DMS153 (cell line): ENCODE measurements at regions not wholly inside any gene's neighbourhood (a gene's known extent, or its start where the extent isn't known, plus 50 kb on each side); places are given as distances from the start of the nearest gene placed in this dataset.
A peak's percentile ranks its signal among the peaks of the same experiment; 100 is the strongest.

Source experiments
- DNase-seq: peaks from one replicate; lab custom pipeline; 2025; lab: John Stamatoyannopoulos, UW

DNA sequence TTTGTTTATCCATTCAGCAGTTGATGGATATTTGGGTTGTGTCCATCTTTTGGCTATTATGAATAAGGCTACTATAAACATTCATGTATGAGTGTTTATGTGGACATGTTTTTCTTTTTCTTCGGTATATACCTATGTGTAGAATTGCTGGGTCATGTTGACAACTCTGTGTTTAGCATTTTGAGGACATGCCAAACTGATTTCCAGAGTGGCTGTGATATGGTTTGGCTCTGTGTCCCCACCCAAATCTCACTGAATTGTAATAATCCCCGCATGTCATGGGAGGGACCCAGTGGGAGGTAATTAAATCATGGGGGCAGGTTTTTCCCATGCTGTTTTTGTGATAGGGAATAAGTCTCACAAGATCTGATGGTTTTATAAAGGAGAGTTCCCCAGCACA lies 439.7 kb downstream of the UTRN start:
- no peak for DNase-seq

DNA sequence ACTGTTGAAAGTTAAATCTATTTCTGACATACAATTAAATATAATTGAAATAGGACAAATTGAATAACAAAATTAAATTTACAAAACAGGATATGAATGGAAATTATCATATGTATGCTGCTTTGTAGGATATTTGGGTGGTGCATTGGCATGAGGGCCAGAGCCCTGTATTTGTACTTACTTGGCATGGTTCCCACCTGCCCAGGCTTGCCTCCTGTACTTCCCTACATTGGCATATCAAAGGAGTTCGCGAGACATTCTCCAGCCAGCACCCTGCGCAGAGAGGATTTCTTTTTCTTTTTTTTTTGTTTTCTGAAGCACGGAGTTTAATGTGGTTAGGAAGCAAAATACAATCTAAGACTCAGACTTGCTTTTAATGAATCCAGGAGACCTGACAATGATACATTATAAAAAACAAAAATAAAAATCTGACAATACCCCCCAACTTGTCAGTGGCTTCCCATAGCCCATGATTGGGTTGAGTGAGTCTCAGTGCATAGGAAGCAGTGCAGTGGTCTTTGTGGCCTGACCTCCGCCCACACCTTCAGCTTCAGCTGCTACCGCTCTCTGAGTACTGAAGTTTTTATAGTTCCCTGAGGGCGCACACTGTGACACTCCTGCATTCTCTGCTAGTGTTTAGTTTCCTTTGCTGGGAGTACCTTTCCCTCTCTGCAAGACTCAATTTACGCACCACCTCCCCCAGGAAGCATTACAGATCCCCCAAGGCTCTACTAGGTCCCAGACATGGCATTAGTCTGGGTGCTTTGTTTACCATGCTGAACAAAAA lies 440.8 kb downstream of the UTRN start:
- DNase-seq: no peak

DNA sequence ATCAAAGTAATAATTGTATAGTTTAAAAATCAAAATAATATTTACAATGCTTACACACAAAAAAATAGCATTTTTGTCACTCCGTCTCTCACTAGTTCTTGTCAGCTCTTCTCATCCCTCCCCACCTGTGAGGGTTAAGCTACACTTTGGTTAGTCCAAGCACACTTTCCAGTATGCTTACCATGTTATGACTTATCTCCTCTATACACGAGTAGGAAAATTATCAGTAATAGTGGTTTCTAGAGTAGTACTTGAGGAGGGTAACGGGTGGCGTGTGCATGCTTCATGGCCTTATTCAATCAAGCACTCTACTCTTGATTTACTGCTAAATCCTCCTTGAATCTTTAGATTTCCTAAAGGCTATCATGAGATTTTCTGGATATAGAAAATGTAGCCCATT lies 443.7 kb downstream of the UTRN start:
- no peak for DNase-seq

DNA sequence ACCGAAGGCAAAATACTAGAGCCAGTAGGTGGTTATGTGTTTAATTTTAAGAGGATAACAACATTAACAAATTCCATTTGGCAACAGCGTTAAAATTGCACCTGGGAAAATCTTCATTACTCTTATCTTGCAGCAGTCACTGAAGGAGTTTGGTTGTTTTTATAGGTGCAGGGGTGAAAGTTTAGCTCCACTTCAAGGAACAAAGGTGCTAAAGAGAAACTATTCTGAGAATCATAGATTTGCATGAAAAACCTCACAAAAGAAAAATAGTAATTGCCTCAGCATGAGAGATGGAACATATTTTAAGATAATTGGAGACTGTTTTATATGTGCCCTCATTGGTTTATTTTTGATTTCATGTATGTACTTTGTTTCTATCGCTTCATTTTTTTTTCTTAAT lies 444.4 kb downstream of the UTRN start:
- no peak for DNase-seq

DNA sequence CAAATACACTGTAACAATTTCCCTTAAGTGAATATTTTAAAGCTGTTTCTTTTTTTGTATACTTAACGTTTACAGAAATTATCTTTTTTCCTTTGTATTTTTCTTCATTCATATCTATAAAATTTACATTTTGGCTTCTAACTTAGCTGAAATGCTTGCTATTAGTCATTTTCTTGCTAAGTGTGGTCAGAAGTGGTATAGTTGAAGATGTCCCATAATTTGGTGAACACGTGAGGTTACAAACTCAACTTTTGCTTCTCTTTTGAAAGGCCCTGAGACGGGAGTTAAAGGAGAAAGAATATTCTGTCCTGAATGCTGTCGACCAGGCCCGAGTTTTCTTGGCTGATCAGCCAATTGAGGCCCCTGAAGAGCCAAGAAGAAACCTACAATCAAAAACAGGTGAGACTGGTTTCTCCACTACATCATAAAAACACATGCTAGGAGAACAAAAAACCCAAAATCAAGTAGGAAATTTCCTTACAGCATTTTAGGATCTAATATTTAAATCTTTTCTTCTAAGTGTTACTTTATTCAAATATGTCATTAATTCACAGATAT lies 445.0 kb downstream of the UTRN start:
- DNase-seq: no peak

DNA sequence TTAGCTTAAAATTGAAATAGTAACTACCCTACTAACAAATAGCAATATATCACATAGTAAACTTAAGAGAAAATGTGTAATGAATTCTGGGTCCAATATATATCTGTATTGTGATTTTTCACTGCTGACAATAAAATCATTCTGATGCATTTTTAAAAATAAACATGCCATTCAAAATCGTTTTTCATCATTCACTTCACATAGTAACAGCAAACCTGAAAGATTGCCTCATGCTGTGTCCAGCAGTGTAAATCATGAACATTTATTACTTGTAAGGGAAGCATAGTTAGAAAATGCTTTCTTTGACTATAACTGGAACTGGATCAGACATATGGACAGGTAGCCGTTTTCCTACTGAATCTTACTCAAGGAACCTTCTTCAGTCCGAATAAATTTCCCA lies 446.1 kb downstream of the UTRN start:
- DNase-seq: no peak

DNA sequence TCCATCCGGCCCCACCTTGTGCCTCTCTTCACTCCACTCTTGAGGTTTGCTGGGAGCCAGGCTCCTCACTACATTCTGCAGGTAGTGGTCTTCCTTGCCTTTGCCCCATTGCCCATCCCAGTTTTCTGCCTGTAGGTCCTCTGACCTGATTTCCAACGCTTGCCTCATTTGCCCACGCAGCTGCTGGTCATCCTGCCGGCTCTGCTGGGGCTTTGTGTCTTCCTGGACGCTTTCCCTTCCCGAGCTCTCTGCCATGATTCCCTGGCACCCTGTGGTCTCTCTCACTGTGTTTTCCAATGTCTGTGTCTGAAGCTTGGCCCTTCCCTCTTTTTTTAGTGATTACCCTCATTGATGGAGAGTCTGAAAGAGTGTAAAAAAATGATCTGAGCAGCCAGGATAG lies 451.6 kb downstream of the UTRN start:
- DNase-seq: peak; percentile 25

DNA sequence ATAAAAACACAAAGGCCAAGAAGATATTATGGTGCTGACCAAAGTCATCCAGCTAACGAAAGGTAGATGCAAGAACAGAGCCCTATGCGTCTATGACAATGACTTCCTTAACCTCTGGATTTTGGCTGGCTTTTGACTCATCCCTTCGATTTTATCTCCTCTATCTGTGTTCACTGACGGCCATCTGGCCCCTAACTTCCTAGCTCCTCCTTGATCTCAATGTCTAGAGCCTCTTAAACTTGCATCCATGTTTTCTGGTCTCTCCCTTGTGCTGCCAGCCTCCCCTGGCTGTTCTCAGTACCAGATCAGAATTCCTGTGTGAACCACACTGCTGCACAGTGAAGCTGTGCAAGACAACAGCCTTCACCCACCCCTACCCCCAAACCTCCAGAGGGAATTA lies 452.9 kb downstream of the UTRN start:
- DNase-seq: no peak

DNA sequence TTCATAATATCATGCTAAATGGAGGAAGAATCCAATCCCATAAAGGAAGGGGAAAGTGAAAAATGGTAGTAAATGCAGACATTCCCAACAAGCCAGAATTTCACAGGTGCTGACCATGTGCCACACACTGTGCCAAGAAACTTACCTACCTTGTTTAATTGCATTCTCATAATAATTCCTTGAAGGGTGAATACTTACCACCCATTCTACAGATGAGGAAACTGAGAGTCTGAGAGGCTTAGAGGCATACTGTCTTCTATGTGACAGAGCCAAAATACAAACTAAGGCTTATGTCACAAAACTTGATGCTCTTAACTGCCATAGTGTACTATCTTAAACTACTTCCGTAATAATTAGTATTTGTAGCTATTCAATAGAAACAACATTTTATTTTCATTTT lies 454.7 kb downstream of the UTRN start:
- DNase-seq: no peak

DNA sequence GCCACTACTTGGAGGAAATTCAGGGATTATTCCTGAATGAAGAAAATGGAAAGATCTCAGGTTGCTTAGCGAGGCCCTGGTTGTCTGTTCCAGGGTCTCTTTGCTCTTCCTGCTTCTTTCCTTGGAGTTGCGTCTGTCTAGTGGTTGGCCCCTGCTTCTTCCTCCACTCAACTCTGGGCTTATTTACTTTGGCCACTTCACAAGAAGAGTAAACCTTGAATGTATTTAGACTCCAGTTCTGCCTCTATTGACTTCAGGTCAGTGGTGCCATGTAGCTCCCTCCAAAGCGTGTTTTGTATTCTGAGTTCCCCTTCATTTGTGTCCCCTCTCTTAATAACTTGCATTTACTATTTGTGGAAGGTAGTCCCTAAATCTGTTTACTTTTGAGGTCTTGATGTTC lies 456.5 kb downstream of the UTRN start:
- peak; percentile 43 for DNase-seq

DNA sequence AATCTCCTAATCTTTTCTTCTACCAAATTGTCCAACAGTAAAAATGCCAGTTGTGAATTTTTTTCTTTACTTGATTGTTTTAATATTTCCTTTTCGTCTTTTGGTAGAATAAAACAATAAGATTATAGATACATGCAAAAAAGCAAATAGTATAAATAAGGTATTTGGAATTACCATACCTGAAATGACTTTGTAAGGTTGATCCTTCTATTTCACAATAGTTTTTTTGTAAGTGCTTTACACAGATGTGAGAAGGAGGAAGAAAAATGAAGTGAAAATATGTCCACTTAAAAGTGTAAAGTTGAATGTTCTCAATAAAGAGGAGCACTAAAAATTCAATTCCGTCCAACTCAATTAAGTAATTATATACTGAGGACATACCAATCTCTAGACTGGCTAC lies 457.6 kb downstream of the UTRN start:
- no peak for DNase-seq

DNA sequence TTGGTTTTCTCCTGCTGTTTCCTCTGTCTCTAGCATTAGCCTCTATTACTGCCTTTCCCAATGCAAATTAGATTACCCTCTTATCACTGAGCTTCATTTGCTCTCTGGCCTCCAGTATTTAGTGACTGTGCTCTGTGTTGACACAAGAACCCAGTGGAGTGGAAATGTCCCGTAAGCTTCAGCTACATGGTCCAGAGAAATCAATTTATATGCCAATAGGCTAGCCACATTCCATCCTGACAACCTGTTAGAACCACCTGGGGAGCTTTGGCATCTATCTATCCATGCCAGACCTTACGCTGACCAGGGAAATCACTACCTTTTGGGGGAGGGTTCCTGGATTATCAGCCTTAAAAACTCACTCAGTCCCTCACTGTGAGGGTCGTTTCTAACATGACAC lies 459.6 kb downstream of the UTRN start:
- DNase-seq: peak; percentile 69

DNA sequence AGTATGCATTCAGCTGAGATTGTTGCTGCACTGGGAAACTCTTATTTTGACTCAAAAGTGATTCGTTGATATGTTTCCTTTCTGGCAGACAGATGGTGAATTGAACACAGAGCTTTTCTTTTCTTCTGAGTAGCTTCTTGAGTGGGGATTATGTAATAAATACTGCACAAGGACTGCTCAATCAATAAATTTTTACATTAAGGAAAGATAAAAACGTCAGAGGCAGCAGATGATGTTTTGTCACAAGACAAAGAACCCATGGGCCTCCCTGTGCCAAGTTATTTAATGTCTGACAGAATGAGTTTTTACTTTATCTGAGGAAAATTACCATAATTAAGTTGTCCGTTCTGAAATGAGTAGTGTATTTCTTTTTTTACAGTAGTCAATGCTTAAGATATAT lies 460.3 kb downstream of the UTRN start:
- DNase-seq: peak; percentile 29

DNA sequence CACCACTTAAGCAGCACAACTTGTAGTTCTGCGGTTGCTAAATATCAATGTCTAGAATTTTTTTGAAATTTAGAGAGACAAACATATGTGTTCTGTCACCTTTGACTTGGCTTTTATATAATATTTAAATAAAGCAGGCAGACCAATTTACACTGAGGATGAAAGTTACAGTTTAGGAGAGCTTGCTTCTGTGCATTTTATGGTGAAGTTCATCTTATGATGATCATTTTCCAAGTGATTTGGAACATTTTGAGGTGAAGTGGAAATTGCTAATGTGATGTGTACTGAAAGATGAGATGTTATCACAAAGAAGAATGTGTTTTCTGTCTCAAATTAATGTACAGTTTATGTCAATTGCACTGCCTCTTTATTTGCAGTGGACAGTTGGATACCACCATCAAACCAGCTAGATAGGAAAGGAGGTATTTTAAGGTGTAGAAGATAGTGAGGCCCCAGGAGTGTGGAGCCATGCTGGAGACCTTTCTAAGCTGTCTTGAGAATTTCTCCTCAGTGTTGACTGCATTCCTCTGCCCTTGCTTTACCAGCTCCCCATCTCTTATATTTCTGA lies 461.9 kb downstream of the UTRN start:
- no peak for DNase-seq

DNA sequence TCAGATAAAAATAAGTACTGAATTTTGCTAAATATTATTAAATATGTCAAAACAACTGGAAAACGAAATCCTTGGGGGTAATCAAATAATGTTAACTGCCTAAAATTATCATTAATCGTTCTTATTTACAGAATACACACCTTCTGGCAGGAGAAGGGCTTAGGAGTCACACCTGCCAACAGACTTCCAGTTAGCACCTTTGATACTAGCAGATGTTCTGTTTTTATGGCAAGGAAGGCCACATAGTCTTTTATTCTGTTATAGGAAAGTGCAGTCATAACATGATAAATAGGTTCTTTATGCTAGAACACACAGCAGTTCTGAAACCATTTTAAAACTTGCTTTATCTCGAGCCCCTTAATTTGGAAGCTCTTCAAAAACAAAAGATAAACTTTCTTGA lies 464.1 kb downstream of the UTRN start:
- peak; percentile 87 for DNase-seq

DNA sequence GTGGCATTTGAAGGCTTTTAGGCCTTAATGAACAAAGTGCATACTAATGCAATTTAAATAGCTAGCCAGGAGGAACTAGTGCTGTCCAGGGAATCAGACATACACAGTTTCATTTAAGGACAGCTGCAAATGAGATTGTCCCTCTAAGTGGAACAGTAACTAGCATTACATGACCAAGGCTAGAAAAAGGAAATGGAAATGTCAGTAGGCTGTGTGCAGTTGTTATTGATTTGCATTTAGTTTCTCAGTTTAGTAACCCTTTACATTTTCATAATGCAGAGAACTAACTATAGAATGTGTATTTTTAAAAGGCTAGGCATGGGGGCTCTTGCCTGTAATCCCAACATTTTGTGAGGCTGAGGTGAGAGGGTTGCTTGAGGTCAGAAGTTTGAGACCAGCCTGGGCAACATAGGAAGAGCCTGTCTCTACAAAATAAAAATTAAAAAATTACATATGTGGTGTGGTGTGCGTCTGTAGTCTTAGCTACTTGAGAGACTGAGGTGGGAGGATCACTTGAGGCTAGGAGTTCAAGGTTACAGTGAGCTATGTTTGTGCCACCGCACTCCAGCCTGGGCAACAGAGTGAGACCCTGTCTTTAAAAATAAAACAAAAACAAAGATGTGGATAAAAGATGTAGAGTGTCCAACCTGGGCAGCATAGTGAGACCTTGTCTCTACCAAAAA lies 468.0 kb downstream of the UTRN start:
- DNase-seq: no peak

DNA sequence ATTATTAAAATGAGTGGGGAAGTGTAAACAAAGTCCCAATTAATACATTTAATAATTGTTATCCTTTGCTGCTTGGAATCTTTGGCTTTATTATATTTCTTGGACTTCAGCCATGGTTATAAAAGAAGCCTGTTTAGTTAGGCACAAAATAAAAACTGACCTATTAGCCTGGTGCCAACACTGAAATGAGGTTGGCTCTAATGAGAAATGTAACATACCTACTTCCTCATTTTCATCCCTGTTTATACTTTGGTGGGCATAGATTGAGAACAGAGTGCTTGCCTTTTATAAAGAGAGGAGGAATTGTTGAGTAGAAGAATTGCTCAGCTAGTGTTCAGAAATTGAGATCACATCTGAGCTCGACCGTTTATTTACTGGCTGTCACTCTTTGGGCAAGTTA lies 471.3 kb downstream of the UTRN start:
- no peak for DNase-seq

DNA sequence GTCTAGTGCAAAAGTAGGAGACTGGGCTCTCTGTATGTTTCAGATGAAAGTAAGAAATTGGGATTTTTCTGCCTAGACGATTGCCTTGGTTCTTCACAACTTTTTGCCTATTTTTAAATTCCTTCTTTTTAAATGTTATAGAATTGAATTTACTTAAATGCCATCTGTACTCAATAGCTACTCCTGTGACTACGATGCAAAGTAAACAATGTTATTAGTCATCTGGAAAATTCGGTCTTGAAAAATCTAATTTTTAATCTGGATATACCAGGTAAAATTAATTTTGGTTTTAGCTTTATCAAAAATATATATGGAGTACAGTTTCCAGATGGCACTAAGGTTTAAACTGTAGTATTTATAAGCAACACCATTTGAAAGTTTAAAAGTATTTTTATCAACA lies 472.2 kb downstream of the UTRN start:
- no peak for DNase-seq

DNA sequence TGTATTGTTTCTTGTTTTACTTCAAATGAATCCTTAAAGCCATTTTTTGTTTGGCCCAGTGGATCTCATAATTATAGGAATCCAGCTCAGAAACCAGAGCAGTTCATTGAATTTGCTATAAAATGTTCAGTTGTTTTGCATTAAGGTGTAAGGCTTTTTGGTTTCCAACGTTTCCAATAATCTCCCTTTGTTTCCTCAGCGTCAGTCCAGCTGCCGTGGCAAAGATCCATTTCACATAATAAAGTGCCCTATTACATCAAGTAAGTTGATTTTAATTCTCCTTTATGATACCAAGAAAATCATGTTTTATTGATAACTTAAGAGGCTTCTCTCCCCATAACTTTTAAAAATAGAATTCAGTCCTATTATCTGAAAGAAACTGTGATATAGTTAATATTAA lies 472.6 kb downstream of the UTRN start:
- no peak for DNase-seq

DNA sequence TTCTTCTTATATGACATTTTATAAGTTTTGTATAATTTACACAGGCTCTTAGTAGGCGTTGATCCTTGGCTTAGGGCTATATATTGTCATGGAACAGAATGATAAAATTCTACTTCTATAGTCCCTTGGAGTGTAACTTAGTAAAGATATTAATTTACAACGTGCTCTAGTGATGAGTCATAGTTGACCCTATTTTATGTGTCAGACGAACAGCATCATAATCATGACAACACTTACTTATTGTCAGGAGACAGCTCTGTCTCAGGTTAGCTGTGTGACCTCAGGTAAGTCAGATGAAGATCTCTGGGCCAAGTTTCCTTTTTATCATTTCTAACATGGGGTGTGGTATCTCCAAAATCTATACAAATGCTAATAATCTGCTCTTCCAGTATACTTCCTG lies 473.5 kb downstream of the UTRN start:
- DNase-seq: no peak

DNA sequence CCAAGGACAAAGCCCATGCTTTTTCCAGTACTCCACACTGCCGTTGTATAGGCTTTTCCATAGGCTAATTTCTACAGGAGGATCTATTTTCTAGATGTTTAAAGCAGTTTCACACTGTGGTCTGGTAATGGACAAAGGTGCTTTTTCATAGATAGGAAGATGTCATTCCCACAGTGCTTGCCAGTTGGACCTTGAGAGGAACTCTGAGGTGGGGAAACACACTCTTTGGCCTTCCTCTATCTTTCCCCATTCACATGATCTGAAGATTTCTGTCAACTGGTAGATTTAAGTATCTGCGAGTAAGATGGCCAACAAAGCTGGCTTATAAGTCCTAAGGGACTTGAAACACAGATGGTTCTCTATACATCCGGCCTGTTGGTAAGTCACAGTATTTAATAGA lies 477.3 kb downstream of the UTRN start:
- no peak for DNase-seq

DNA sequence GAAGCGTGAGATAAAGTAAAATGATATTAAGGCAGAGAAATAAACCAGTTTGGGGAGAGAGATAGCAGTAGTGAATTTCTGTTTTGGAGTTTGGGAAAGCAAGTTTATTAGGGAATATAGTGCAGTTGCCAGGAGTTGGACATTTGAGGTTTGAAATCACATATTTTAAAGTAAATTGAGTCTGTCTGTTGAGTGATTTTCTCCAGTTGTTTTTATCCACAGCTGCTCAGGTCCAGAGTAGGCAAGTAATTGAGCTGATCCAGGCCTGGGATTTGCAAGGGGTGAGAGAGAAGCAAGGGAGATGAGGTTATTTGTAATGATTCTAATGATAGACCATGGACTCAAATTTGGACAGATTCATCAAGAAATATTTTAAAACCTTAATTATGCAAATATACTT lies 481.9 kb downstream of the UTRN start:
- no peak for DNase-seq

DNA sequence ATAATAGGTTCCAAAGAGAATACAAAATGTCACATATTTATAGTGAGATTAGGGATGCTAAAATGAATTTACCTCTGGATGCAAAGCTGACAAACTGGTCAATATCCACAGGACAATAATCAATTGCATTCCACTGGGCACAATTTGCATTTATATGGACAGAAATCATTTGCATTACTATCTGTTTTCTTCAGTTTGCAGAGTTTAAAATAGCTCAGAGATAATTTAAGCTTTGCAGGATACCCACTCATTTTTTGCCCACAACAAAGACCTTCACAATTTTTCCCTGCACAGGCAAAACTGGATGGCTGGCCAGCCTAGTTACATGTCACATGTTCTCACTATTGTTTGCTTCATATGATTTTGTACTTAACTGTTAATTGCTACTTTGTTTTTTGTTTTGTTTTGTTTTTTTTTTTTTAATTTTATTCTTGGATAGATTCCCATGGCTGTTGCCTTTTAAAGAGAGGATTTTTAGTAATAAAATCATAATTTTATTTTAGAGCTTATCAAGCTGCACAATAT lies 483.5 kb downstream of the UTRN start:
- DNase-seq: no peak
